ENCODE measurements at regions not wholly inside any gene's neighbourhood (a gene's known extent, or its start where the extent isn't known, plus 50 kb on each side); places are given as distances from the start of the nearest gene placed in this dataset.

DNA sequence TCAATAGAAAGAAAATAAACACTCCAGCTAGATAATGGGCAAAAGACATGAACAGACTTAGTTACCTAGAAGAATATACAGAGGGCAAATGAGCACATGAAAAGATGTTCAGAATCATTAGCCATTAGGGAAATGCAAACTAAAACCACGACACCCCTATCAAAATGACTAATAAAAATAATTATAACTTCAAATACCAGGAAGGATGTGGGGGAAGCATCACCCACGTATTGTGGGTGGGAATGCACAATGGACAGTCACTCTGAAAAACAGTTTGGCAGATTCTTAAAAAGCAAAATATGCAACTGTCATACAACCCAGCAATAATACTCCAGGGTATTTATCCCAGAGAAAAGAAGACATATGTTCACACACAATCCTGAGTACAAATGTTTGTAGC is 92.6 kb downstream of the DLL1 start:
- H3K36me3 ChIP-seq (replicated peaks in 1 of 2; ENCODE audit: control insufficient read depth in 1 of 2, insufficient read depth in 2 of 2, low read length in 1 of 2) = no peaks in the 10 kb centered on the region
- ChIA-PET CTCF (interaction anchor here (1.0 kb wide), 1 partner anchor 10 kb away, joined by 3 read pairs; no protein-coding TSS in a partner anchor), POLR2A (no interaction called here)
- no peak overlapping the region for H3K4me3 ChIP-seq (ENCODE audit: low read depth in 2 of 2, low read length in 1 of 2)
- no peak overlapping the region for H3K4me2 ChIP-seq
- no peak overlapping the region for H2AFZ ChIP-seq (ENCODE audit: low read depth)
- H3K27ac ChIP-seq (ENCODE audit: low read depth in 2 of 2, low read length in 1 of 2) = no peak overlapping the region
- no peaks in the 10 kb centered on the region for H3K9me2 ChIP-seq
- WGBS (ENCODE audit: low lambda C conversion rate) = 7% methylated on average over 2 of the region's 2 CpGs
- no peaks in the 10 kb centered on the region for H3F3A ChIP-seq (replicated peaks; ENCODE audit: insufficient read depth)
- H4K20me1 ChIP-seq (ENCODE audit: insufficient read depth) = no peaks in the 10 kb centered on the region
- no peak overlapping the region for H3K9ac ChIP-seq
- no peaks in the 10 kb centered on the region for H3K4me1 ChIP-seq (ENCODE audit: control insufficient read depth in 1 of 2, insufficient read depth in 2 of 2, low read depth in 1 of 2, low read length in 1 of 2)
- peaks cover 19% of the 10 kb centered on the region; the same call in 1 of the 2 replicates for H3K9me3 ChIP-seq
- H3K79me2 ChIP-seq (ENCODE audit: insufficient read depth) = no peaks in the 10 kb centered on the region
- no peak for DNase-seq
- H3K27me3 ChIP-seq (ENCODE audit: insufficient read depth) = no peaks in the 10 kb centered on the region
- no peak for TF ChIP-seq PBX3 (IDR thresholded peaks at IDR 0.05)
- no peak for TF ChIP-seq NRF1 (IDR thresholded peaks at IDR 0.05; ENCODE audit: low read depth, low read length)
- no peak for TF ChIP-seq USF1 (IDR thresholded peaks at IDR 0.05; ENCODE audit: borderline replicate concordance, low read depth)
- TF ChIP-seq RAD21 (IDR thresholded peaks at IDR 0.05; ENCODE audit: low read length) = no peak
- TF ChIP-seq FOSL2 (IDR thresholded peaks at IDR 0.05; ENCODE audit: borderline replicate concordance, low read depth) = no peak
- TF ChIP-seq JUND (IDR thresholded peaks at IDR 0.05) = no peak
- TF ChIP-seq FOXJ3 (CRISPR knock-in tag; IDR thresholded peaks at IDR 0.05) = no peak
- TF ChIP-seq TAF1 (IDR thresholded peaks at IDR 0.05; ENCODE audit: borderline replicate concordance, low read depth, low read length) = no peak
- TF ChIP-seq ZBTB33 (IDR thresholded peaks at IDR 0.05; ENCODE audit: borderline replicate concordance, low read depth) = no peak
- TF ChIP-seq, protein P1, sequence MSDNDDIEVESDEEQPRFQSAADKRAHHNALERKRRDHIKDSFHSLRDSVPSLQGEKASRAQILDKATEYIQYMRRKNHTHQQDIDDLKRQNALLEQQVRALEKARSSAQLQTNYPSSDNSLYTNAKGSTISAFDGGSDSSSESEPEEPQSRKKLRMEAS (IDR thresholded peaks at IDR 0.05; ENCODE audit: low read depth) = no peak
- TF ChIP-seq, protein P2, sequence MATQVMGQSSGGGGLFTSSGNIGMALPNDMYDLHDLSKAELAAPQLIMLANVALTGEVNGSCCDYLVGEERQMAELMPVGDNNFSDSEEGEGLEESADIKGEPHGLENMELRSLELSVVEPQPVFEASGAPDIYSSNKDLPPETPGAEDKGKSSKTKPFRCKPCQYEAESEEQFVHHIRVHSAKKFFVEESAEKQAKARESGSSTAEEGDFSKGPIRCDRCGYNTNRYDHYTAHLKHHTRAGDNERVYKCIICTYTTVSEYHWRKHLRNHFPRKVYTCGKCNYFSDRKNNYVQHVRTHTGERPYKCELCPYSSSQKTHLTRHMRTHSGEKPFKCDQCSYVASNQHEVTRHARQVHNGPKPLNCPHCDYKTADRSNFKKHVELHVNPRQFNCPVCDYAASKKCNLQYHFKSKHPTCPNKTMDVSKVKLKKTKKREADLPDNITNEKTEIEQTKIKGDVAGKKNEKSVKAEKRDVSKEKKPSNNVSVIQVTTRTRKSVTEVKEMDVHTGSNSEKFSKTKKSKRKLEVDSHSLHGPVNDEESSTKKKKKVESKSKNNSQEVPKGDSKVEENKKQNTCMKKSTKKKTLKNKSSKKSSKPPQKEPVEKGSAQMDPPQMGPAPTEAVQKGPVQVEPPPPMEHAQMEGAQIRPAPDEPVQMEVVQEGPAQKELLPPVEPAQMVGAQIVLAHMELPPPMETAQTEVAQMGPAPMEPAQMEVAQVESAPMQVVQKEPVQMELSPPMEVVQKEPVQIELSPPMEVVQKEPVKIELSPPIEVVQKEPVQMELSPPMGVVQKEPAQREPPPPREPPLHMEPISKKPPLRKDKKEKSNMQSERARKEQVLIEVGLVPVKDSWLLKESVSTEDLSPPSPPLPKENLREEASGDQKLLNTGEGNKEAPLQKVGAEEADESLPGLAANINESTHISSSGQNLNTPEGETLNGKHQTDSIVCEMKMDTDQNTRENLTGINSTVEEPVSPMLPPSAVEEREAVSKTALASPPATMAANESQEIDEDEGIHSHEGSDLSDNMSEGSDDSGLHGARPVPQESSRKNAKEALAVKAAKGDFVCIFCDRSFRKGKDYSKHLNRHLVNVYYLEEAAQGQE (IDR thresholded peaks at IDR 0.05; ENCODE audit: low read depth, low read length) = no peak
- no peak for TF ChIP-seq RFX5 (IDR thresholded peaks at IDR 0.05; ENCODE audit: low read length)
- TF ChIP-seq CHD2 (IDR thresholded peaks at IDR 0.05; ENCODE audit: low read length, partially characterized antibody) = no peak
- no peak for TF ChIP-seq IRF3 (IDR thresholded peaks at IDR 0.05; ENCODE audit: low read depth, low read length)
- no peak for TF ChIP-seq NFIC (IDR thresholded peaks at IDR 0.05; ENCODE audit: borderline replicate concordance)

Measured in SK-N-SH (cell line).